ENCODE measurements at regions not wholly inside any gene's neighbourhood (a gene's known extent, or its start where the extent isn't known, plus 50 kb on each side); places are given as distances from the start of the nearest gene placed in this dataset.

- Histone ChIP-seq H3K27me3 (ENCODE audit: control insufficient read depth in 2 of 2, insufficient read depth in 2 of 2, low read length in 2 of 2) (peaks cover 3 to 23% of the 10 kb centered on the region in 2 experiments; a peak in 3 of 5 replicates), H3K4me2 (ENCODE audit: insufficient read depth, low read length) (no peak overlapping the region), H2AFZ (ENCODE audit: low read depth, low read length) (no peak overlapping the region), H3K79me2 (ENCODE audit: control insufficient read depth, insufficient read depth, low read length) (no peaks in the 10 kb centered on the region), H3K4me3 (no peak overlapping the region), H3K36me3 (ENCODE audit: control insufficient read depth, insufficient read depth, low read length) (no peaks in the 10 kb centered on the region), H3K9ac (ENCODE audit: insufficient read depth in 1 of 2, low read depth in 2 of 2, low read length in 2 of 2) (no peak overlapping the region), H3K4me1 (replicated peaks in 1 of 2; ENCODE audit: control insufficient read depth in 2 of 2, insufficient read depth in 2 of 2, low read length in 2 of 2) (no peaks in the 10 kb centered on the region), H3K9me1 (ENCODE audit: control insufficient read depth, insufficient read depth, low read length) (no peaks in the 10 kb centered on the region), H3K9me3 (replicated peaks; ENCODE audit: control insufficient read depth, insufficient read depth, low read depth, low read length) (no peaks in the 10 kb centered on the region), H4K20me1 (replicated peaks; ENCODE audit: control insufficient read depth, insufficient read depth, low read length) (no peaks in the 10 kb centered on the region; the same call in 1 of the 2 replicates), H3K27ac (ENCODE audit: extremely low read depth, low read depth, low read length) (no peak overlapping the region)
- intact Hi-C loops (cut with micrococcal nuclease), result no loop called here
- FAIRE-seq (no peak), ATAC-seq (no peak), DNase-seq (ENCODE audit: extremely low read depth in 1 of 4, low spot score in 3 of 4) (no peak)
- in situ Hi-C loops (cut with MboI), result no loop called here
- no TSS peak for BruUV-seq (replicated peaks)
- CTCF ChIA-PET (ENCODE audit: low intra/inter-chr PET ratio), result no interaction called here
- TF ChIP-seq SAP30 (IDR thresholded peaks at IDR 0.05; ENCODE audit: borderline replicate concordance, insufficient read depth, low read depth, low read length, poor library complexity, severe bottlenecking) (no peak), FOXJ3 (CRISPR knock-in tag; IDR thresholded peaks at IDR 0.05) (no peak), MAFF (IDR thresholded peaks at IDR 0.05; ENCODE audit: low read length) (no peak), SRSF9 (IDR thresholded peaks at IDR 0.05; ENCODE audit: borderline replicate concordance, low read depth, low read length) (no peak), NFIX (CRISPR knock-in tag; IDR thresholded peaks at IDR 0.05; ENCODE audit: low read depth) (no peak), EWSR1 (IDR thresholded peaks at IDR 0.05; ENCODE audit: borderline replicate concordance, low read depth, partially characterized antibody) (no peak), NR3C1 (CRISPR knock-in tag; IDR thresholded peaks at IDR 0.05) (no peak), NUFIP1 (IDR thresholded peaks at IDR 0.05; ENCODE audit: partially characterized antibody) (no peak), VEZF1 (CRISPR knock-in tag; IDR thresholded peaks at IDR 0.05) (no peak), PRMT5 (CRISPR knock-in tag; IDR thresholded peaks at IDR 0.05) (no peak), C11orf30 (IDR thresholded peaks at IDR 0.05; ENCODE audit: low read depth) (no peak)
- WGBS (ENCODE audit: insufficient coverage, low coverage, missing lambda C conversion rate), result 0% methylated on average over 1 of the region's 1 CpG
- POLR2A ChIA-PET, result interaction anchor here (0.6 to 2.0 kb wide), 2 partner anchors 16 to 72 kb away, joined by 3 to 8 read pairs; no protein-coding TSS in a partner anchor
Measured at GRCh38 chr6:40916845-40917244, 122.2 kb downstream of the UNC5CL start.
